DOHH2 (cell line): ENCODE measurements at regions not wholly inside any gene's neighbourhood (a gene's known extent, or its start where the extent isn't known, plus 50 kb on each side); places are given as distances from the start of the nearest gene placed in this dataset.

Source experiments
- EZH2phosphoT487 ChIP-seq: fragments of 200-600 bp; sonication (generic); IDR thresholded peaks from 2 replicates; pipeline ENCODE4 v1.6.1; 2017; ENCODE audit warnings: borderline replicate concordance, mild to moderate bottlenecking, antibody characterized with exemption, low read length, moderate library complexity, mixed read lengths
- TF ChIP-seq, protein P1 (sequence below): fragments of 200-600 bp; sonication (generic); IDR thresholded peaks from one replicate; pipeline ENCODE4 v1.5.1; 2014; ENCODE audit warnings: antibody characterized with exemption, mild to moderate bottlenecking, low read depth, low read length; ENCODE audit not compliant: poor library complexity, severe bottlenecking

DNA sequence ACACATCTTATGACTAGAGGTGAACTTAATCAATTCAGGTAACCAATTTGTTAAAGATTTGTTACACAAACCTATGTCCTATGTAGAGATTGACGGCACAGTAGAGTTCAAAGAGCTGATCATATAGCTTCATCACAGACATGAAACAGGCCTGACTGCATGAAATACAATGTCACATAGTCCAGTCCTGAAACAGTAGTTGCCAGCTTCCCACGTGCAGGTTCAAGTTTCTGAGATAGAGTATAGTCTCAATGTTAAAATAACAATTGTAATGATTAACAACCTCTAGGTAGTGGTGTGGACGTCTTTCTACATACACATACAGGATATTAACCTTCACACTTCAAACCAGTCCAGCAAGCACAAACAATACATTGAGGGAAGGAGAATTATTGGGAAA is 640.7 kb upstream of the SOX9 start:
- TF ChIP-seq, protein P1, sequence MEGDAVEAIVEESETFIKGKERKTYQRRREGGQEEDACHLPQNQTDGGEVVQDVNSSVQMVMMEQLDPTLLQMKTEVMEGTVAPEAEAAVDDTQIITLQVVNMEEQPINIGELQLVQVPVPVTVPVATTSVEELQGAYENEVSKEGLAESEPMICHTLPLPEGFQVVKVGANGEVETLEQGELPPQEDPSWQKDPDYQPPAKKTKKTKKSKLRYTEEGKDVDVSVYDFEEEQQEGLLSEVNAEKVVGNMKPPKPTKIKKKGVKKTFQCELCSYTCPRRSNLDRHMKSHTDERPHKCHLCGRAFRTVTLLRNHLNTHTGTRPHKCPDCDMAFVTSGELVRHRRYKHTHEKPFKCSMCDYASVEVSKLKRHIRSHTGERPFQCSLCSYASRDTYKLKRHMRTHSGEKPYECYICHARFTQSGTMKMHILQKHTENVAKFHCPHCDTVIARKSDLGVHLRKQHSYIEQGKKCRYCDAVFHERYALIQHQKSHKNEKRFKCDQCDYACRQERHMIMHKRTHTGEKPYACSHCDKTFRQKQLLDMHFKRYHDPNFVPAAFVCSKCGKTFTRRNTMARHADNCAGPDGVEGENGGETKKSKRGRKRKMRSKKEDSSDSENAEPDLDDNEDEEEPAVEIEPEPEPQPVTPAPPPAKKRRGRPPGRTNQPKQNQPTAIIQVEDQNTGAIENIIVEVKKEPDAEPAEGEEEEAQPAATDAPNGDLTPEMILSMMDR, result no peak
- TF ChIP-seq EZH2phosphoT487, result no peak
